GM13977 (cell line): ENCODE measurements at regions not wholly inside any gene's neighbourhood (a gene's known extent, or its start where the extent isn't known, plus 50 kb on each side); places are given as distances from the start of the nearest gene placed in this dataset.
"Not testable (repeated sequence)": the region's sequence is repeated elsewhere in the genome, so short reads cannot be mapped to it uniquely, and the experiment has no call there.

Experiments used
- DNase-seq: peaks from one replicate; pipeline ENCODE4 v3.0.0; 2012; ENCODE audit warnings: low spot score
- CTCF ChIP-seq: IDR thresholded peaks from 2 replicates; pipeline ENCODE4 v1.5.1; 2012; ENCODE audit warnings: mild to moderate bottlenecking, control low read depth; ENCODE audit not compliant: insufficient read depth; ENCODE audit errors: extremely low read depth, missing control alignments
- in situ Hi-C: fragments of 300-500 bp; cut with MboI; formaldehyde crosslinking; loops from one replicate; pipeline ENCODE4 v1.12.0; 2022; ENCODE audit warnings: low sequenced_read_pairs, low pct_unique_long_range_greater_than_20kb, mixed read lengths, inconsistent platforms; ENCODE audit not compliant: unreplicated experiment

DNA sequence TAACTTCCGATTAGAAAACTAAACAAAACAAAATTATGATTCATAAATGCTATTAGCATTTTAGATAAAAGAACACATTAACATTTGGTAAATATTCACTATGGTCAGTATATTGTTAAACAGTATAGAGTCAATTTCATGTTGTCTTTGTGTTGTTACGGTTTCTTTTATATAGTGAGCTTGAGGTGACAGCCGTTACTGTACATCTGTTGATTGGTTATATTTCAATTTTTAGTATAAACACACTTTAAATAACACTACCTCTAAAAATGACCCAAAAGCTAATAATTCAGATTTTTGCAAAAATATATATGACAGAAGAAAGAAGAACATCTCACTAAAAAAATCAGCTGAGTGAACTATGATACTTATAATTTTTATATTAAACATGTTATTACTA lies 249.0 kb upstream of the LUZP2 start:
- in situ Hi-C loops, result no loop called here
- TF ChIP-seq CTCF, result no peak
- no peak for DNase-seq

DNA sequence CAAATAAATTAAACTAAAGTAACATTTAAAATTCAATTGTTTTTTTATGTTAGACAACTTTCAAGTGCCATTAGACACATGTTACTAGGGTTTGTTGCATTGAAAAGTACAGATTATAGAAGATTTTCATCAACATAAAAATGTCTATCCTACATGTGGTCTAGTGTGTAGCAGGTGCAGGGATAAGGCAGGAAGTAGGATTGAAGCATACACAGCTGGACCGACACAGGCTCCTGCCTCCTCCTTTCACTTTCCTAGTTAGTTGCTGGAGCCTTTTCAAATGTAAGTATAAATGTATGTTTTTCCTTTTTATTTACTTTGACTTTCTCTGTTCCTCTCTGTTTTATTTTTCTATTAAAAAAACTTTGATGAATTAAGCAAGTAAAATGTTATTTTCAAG lies 246.9 kb upstream of the LUZP2 start:
- no peak for TF ChIP-seq CTCF
- DNase-seq, result no peak
- in situ Hi-C loops, result no loop called here

- no peak for TF ChIP-seq CTCF
- no peak for DNase-seq
- in situ Hi-C loops, result no loop called here
Measured at GRCh38 chr11:24253237-24253760, 243.6 kb upstream of the LUZP2 start.

GRCh38 chr11:24264868-24265267 lies 232.0 kb upstream of the LUZP2 start:
- in situ Hi-C loops, result no loop called here
- no peak for DNase-seq
- TF ChIP-seq CTCF, result no peak

DNA sequence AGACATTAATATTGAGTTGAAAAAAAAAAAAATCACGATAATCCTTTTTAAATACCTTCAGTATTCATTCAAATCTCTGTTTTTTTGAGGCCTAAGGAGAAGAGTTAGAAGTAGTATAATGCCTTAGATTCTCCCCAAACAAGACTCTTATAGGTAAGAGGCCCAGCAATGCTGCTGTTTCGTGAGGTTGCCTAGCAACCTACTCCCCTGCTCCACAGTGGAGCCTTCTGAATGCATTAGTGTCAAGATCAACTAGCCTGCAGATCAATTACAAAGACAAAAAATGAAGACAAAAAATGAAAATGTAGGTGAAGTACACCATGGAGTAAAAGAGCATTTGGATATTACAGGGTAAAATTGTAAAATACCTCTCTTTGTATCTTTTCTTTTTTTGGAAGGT lies 229.8 kb upstream of the LUZP2 start:
- DNase-seq, result no peak
- in situ Hi-C loops, result no loop called here
- TF ChIP-seq CTCF, result no peak

DNA sequence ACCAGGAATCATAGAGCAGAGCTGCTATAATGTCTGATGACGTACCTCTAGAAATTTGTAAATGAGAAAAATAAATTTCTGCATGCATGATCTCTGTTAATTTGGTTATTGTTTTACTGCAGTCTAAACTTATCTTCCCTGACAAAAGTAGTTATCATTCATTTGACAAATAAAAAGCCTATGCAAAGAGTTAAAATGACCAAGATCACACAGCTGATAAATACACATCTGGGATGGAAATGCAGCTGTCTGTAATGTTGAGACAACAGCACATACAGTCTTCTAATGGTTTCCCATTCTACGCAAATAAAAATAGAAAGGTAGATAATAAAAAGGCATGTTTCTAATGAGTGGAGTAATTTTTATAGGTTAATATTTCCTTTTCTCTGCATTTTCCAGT lies 225.1 kb upstream of the LUZP2 start:
- no peak for DNase-seq
- no peak for TF ChIP-seq CTCF
- in situ Hi-C loops, result no loop called here

DNA sequence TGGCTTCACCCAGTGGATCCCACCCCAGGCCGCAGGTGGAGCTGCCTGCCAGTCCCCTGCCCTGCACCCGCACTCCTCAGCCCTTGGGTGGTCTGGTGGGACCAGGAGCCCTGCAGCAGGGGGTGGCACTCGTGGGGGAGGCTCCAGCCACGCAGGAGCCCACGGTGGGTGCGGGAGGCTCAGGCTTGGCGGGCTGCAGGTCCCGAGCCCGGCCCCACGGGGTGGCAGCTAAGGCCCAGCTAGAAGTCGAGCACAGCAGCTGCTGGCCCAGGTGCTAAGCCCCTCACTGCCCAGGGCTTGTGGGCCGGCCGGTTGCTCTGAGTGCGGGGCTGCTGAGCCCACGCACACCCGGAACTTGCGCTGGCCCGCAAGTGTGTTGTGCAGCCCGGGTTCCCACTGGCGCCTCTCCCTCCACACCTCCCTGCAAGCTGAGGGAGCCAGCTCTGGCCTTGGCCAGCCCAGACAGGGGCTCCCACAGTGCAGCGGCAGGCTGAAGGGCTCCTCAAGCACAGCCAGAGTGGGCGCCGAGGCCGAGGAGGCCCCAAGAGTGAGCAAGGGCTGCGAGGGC lies 222.6 kb upstream of the LUZP2 start:
- in situ Hi-C loops, result not testable (repeated sequence)

More for the DNA sequence above, 222.6 kb upstream of the LUZP2 start:
- DNase-seq, result not testable (repeated sequence)
